Glutamatergic neuron (in vitro differentiated cells): ENCODE measurements at regions not wholly inside any gene's neighbourhood (a gene's known extent, or its start where the extent isn't known, plus 50 kb on each side); places are given as distances from the start of the nearest gene placed in this dataset.

Experiments
- DNase-seq: peaks from one replicate; pipeline ENCODE4 v3.0.0; 2022
- H3K27ac Mint-ChIP-seq: one replicate; pipeline ENCODE4 v1.8.0; 2020; ENCODE audit warnings: mild to moderate bottlenecking, mixed read lengths, inconsistent platforms; ENCODE audit not compliant: unreplicated experiment
- H3K27me3 Mint-ChIP-seq: one replicate; pipeline ENCODE4 v1.8.0; 2020; ENCODE audit warnings: mild to moderate bottlenecking, moderate library complexity, mixed read lengths, inconsistent platforms; ENCODE audit not compliant: unreplicated experiment
- H3K36me3 Mint-ChIP-seq: one replicate; pipeline ENCODE4 v1.8.0; 2020; ENCODE audit warnings: mild to moderate bottlenecking, mixed read lengths, inconsistent platforms; ENCODE audit not compliant: unreplicated experiment
- H3K4me1 Mint-ChIP-seq: one replicate; pipeline ENCODE4 v1.8.0; 2020; ENCODE audit warnings: mild to moderate bottlenecking, low read depth, mixed read lengths, inconsistent platforms; ENCODE audit not compliant: unreplicated experiment
- H3K4me3 Mint-ChIP-seq: one replicate; pipeline ENCODE4 v1.8.0; 2020; ENCODE audit warnings: mild to moderate bottlenecking, mixed read lengths, inconsistent platforms; ENCODE audit not compliant: unreplicated experiment
- H3K9me3 Mint-ChIP-seq: one replicate; pipeline ENCODE4 v1.8.0; 2020; ENCODE audit warnings: mild to moderate bottlenecking, moderate library complexity, mixed read lengths, inconsistent platforms; ENCODE audit not compliant: unreplicated experiment
- CTCF ChIP-seq: fragments of 200-600 bp; sonication (generic); IDR thresholded peaks from one replicate; pipeline ENCODE4 v1.5.0; 2021; ENCODE audit not compliant: partially characterized antibody, unreplicated experiment

- TF ChIP-seq CTCF = no peak
- peaks cover 8% of the 10 kb centered on the region for H3K4me1 Mint-ChIP-seq
- no peaks in the 10 kb centered on the region for H3K27me3 Mint-ChIP-seq
- H3K27ac Mint-ChIP-seq = no peak overlapping the region
- no peak overlapping the region for H3K4me3 Mint-ChIP-seq
- no peaks in the 10 kb centered on the region for H3K36me3 Mint-ChIP-seq
- H3K9me3 Mint-ChIP-seq = peaks cover 3% of the 10 kb centered on the region
- no peak for DNase-seq
Observed at GRCh38 chr4:181476508-181476890, 766.7 kb upstream of the TENM3 start.

DNA sequence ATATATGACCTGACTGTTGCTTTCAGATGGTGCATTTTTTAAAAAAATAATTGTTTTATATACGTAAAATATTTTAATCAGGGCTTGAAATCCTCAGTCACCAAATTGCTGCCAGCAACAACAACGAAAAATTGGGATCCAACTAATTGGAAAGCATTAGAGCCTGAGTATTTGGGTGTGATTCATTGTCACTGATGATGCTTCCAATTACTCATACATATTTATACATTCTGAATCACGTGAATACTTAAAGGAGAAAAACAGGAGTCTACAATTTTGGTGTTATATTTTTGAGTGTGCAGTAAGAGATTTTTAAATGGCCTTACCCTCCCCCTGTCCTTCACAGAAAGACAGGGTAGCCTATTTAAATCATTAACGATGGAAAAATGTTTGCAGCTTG lies 765.6 kb upstream of the TENM3 start:
- Mint-ChIP-seq H3K27me3 (no peaks in the 10 kb centered on the region), H3K4me3 (no peak overlapping the region), H3K36me3 (no peaks in the 10 kb centered on the region), H3K4me1 (peaks cover 8% of the 10 kb centered on the region), H3K27ac (no peak overlapping the region), H3K9me3 (no peaks in the 10 kb centered on the region)
- no peak for DNase-seq
- no peak for TF ChIP-seq CTCF

DNA sequence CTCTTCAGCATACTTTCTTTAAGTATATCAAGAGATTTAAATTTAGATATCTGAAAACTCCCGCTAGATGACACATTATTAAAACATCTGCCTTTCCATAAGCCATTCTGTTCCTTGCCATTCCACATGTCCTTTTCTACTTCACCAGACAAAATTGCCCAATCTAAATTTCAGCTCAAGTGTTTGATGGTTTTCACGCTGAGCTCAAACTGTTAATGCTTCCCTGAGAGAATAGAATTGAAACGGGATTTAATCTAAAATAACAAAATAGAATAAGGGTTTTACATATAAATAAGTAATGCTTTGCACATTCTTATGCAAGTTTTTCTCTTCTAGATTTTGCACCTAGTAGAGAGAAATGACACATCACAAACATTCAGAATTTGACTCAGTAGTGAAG lies 764.5 kb upstream of the TENM3 start:
- no peaks in the 10 kb centered on the region for H3K36me3 Mint-ChIP-seq
- H3K27ac Mint-ChIP-seq = no peak overlapping the region
- no peak for TF ChIP-seq CTCF
- H3K4me1 Mint-ChIP-seq = peaks cover 8% of the 10 kb centered on the region
- H3K4me3 Mint-ChIP-seq = no peak overlapping the region
- no peak for DNase-seq
- H3K9me3 Mint-ChIP-seq = no peaks in the 10 kb centered on the region
- no peaks in the 10 kb centered on the region for H3K27me3 Mint-ChIP-seq

DNA sequence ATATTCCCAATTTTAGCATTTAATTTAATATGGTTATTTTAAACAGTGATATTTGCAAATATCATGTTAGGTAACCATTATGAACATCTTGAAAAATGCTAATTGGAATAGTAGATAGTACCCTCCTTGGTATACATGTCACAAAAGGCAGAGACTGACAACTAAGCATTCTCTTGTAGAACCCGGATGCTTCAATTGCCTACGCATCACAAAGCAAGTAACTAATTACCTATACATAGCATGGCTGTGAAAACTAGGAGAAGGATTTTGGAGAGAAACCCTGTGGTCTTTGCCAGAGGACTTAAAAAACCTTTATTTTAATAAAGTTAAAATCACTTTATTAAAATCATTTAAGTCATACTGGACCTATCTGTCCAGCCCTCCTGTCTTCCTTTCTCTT lies 764.1 kb upstream of the TENM3 start:
- no peak overlapping the region for H3K4me3 Mint-ChIP-seq
- peaks cover 8% of the 10 kb centered on the region for H3K4me1 Mint-ChIP-seq
- no peaks in the 10 kb centered on the region for H3K27me3 Mint-ChIP-seq
- H3K36me3 Mint-ChIP-seq = no peaks in the 10 kb centered on the region
- no peak overlapping the region for H3K27ac Mint-ChIP-seq
- DNase-seq = no peak
- no peak for TF ChIP-seq CTCF
- H3K9me3 Mint-ChIP-seq = no peaks in the 10 kb centered on the region

- H3K36me3 Mint-ChIP-seq = no peaks in the 10 kb centered on the region
- no peaks in the 10 kb centered on the region for H3K27me3 Mint-ChIP-seq
- DNase-seq = no peak
- H3K4me3 Mint-ChIP-seq = no peak overlapping the region
- H3K4me1 Mint-ChIP-seq = peaks cover 3% of the 10 kb centered on the region
- TF ChIP-seq CTCF = no peak
- no peaks in the 10 kb centered on the region for H3K9me3 Mint-ChIP-seq
- H3K27ac Mint-ChIP-seq = no peak overlapping the region
Observed at GRCh38 chr4:181484396-181484795, 758.8 kb upstream of the TENM3 start.
